Mucosa of rectum (tissue), 2 donors: ENCODE measurements at regions not wholly inside any gene's neighbourhood (a gene's known extent, or its start where the extent isn't known, plus 50 kb on each side); places are given as distances from the start of the nearest gene placed in this dataset.

Experiments
- H3K27ac ChIP-seq, 2 donors: one replicate each; pipeline ENCODE4 v1.7.0; 2013; ENCODE audit warnings: inconsistent platforms in 2 of 2, low read depth in 2 of 2, low read length in 2 of 2
- H3K27me3 ChIP-seq, 2 donors: one replicate each; pipeline ENCODE4 v1.7.0; 2013; ENCODE audit warnings: low read length in 2 of 2; ENCODE audit not compliant: control insufficient read depth in 2 of 2, insufficient read depth in 2 of 2
- H3K36me3 ChIP-seq, 2 donors: one replicate each; pipeline ENCODE4 v1.7.0; 2013; ENCODE audit warnings: low read length in 2 of 2; ENCODE audit not compliant: control insufficient read depth in 2 of 2, insufficient read depth in 2 of 2
- H3K4me1 ChIP-seq, 2 donors: one replicate each; pipeline ENCODE4 v1.7.0; 2013; ENCODE audit warnings: low read length in 2 of 2, mild to moderate bottlenecking in 1 of 2; ENCODE audit not compliant: control insufficient read depth in 2 of 2, insufficient read depth in 2 of 2
- H3K4me3 ChIP-seq, 2 donors: one replicate each; pipeline ENCODE4 v1.7.0; 2013; ENCODE audit warnings: low read length in 2 of 2
- H3K9ac ChIP-seq, 2 donors: one replicate each; pipeline ENCODE4 v1.7.0; 2013; ENCODE audit warnings: low read length in 2 of 2, low read depth in 1 of 2, mild to moderate bottlenecking in 1 of 2
- H3K9me3 ChIP-seq, 2 donors: one replicate each; pipeline ENCODE4 v1.7.0; 2013; ENCODE audit warnings: low read length in 2 of 2; ENCODE audit not compliant: control insufficient read depth in 2 of 2
- donor health status: healthy.
- donor health status: Normal muscosa, but diverticular disease.

DNA sequence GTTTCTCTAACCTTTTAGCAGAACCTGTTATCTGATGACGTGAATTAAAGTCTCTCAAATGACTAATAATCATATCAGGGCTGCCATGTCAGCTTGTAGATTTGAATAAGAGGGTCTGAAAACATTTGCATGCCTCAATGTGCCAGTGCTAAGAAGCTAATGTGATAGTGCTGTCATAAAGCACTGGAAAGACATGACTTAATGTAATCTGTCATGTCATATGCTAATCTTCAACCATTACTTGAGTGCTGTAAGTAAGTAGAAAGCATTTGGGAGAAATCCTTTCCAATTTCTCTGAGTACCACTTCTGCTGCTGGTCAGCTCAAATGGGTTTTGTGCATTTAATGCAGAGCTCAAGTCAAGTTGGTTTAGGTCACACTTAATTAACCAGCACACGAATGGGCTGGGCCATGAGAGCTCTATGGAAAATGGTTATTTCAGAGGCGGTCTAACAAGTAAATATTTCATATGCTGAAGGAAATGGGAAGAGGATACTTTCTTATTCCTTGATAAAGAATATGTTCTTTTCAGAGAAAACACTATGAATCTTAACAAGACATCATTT, 609.2 kb downstream of the LMO4 start:
- H3K9ac ChIP-seq: no peak overlapping the region
- no peaks in the 10 kb centered on the region for H3K36me3 ChIP-seq
- no peaks in the 10 kb centered on the region for H3K27me3 ChIP-seq
- H3K4me1 ChIP-seq: no peaks in the 10 kb centered on the region
- no peak overlapping the region for H3K27ac ChIP-seq
- H3K9me3 ChIP-seq: no peaks in the 10 kb centered on the region
- H3K4me3 ChIP-seq: no peak overlapping the region

DNA sequence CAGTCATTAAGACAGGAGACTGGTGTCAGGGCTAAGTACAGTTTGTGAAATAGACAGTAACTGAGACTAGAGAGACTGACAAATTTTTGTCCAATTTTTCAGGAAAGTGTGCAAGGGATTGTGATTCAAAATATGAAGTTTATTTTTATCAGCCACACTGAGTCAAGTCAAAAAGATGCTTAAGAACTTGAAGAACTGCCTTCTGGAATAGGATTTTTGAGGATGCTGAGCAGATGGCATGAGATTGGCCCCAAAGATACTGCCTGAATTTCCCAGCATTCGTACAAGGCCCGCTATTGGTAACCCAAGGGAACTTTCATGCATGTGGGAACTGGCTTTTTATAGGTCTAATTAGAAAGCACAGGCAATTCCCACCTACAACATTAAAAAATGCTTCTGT, 610.0 kb downstream of the LMO4 start:
- no peaks in the 10 kb centered on the region for H3K27me3 ChIP-seq
- H3K4me1 ChIP-seq: no peaks in the 10 kb centered on the region
- no peak overlapping the region for H3K27ac ChIP-seq
- no peak overlapping the region for H3K4me3 ChIP-seq
- no peak overlapping the region for H3K9ac ChIP-seq
- H3K36me3 ChIP-seq: no peaks in the 10 kb centered on the region
- no peaks in the 10 kb centered on the region for H3K9me3 ChIP-seq

DNA sequence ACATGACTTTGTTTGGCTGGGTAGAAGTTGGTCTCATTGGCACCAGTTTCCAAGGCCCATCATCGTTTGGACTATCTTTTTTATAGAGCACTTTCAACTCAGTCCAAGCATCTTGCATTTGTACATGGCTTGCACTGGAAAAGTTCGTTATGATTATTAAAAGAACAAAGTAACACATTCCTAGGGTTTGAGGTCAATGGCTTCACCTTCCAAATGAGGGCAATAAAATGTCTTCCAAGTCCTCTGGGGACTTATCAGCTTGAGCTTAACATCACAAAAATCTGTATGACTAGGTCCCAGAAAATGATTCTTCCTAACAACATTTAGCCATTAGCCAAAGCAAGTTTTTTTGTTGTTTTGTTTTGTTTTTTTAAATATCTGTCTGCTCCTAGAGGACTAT, 610.8 kb downstream of the LMO4 start:
- Histone ChIP-seq H3K27ac (no peak overlapping the region), H3K27me3 (no peaks in the 10 kb centered on the region), H3K4me1 (no peaks in the 10 kb centered on the region), H3K4me3 (no peak overlapping the region), H3K36me3 (no peaks in the 10 kb centered on the region), H3K9me3 (no peaks in the 10 kb centered on the region), H3K9ac (no peak overlapping the region)

DNA sequence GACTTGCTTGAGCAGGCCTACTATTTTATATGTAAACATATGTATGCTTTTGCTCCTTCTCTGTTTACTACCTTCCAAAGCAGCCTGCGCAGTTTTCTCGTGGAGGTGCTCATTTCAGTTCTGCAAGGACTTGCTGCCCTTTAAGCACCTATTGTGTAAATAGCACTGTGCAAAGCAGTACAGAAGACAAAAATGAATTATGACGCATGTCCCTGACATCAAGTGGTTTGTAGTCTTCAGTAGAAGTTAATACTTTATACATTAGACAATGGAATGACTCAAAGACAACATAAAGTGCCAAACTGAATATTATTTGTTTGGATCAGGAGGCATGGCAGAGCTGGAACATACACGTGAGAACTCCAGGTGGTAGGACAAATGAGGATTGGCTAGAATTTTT, 611.7 kb downstream of the LMO4 start:
- no peak overlapping the region for H3K4me3 ChIP-seq
- no peaks in the 10 kb centered on the region for H3K4me1 ChIP-seq
- no peak overlapping the region for H3K27ac ChIP-seq
- no peaks in the 10 kb centered on the region for H3K27me3 ChIP-seq
- no peaks in the 10 kb centered on the region for H3K9me3 ChIP-seq
- no peak overlapping the region for H3K9ac ChIP-seq
- H3K36me3 ChIP-seq: no peaks in the 10 kb centered on the region

DNA sequence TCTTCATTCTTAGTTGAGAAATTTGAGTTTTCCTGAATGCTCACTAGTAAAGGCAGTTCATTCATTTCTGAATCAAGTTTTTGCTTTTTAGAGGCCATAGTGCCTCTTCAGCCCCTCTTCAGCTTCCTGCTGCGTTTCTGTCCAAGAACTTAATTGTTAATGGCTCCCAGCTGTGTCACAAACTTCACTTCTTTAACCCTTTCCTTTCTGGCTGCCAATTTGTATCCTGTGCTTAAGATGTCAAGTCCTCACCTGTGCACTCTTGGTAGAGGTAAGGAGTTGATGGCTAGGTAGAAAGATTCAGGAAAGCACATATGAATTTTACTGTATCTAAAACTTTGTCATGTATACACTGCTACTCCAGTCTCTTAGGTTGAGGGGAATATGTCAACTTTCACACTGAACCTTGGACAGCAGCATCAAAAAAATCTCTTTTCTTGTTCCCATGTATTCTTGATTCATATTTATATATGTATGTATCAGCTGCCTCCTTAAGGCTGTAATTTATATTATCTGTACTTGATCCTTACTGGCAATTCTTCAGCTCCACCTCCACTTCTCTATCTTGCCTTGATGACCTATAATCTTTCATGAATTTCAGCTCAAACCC, 612.8 kb downstream of the LMO4 start:
- H3K36me3 ChIP-seq: no peaks in the 10 kb centered on the region
- no peak overlapping the region for H3K4me3 ChIP-seq

DNA sequence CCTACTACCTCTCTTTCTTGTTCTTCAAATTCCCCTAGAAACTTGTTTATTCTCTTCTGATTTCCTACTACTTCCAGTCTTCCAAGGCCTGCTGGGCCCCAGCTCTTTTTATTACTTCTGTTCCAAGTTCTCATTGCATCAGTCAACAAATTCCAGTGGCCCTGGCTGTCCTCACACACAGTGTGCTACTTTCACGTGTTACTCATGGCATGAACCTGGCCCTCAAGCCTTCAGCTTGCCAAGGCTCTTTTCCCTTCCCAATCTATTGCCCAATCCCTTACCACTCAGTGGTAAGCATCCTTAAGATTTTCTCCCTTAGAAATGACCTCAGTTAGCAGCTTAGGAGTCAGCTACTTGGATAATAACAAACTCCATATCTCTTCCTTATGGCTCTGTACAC, 613.5 kb downstream of the LMO4 start:
- no peak overlapping the region for H3K4me3 ChIP-seq
- no peaks in the 10 kb centered on the region for H3K4me1 ChIP-seq
- no peak overlapping the region for H3K9ac ChIP-seq
- H3K9me3 ChIP-seq: no peaks in the 10 kb centered on the region
- H3K36me3 ChIP-seq: no peaks in the 10 kb centered on the region
- H3K27me3 ChIP-seq: no peaks in the 10 kb centered on the region
- no peak overlapping the region for H3K27ac ChIP-seq

More for the DNA sequence above, 612.8 kb downstream of the LMO4 start:
- Histone ChIP-seq H3K4me1 (no peaks in the 10 kb centered on the region), H3K9ac (no peak overlapping the region), H3K27me3 (no peaks in the 10 kb centered on the region), H3K9me3 (no peaks in the 10 kb centered on the region), H3K27ac (no peak overlapping the region)

DNA sequence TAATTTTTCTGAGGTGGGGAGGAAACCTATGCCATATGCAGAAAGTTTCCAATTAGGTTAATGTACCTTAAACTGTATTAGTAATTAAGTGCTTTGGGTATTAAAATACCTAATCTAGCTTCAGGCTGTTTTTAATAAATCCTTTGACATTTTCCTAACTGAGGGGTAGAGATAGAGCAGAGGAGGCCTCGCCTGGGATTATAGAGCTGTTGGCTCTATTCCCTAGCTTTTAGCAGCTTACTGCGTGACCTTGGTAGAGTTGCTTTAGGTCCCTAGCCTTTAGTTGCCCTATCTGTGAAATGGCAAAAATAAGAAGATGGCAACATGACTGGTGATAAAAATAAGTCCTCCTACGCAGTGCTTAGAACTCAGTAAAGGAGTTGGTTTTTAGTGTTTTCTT, 621.0 kb downstream of the LMO4 start:
- no peaks in the 10 kb centered on the region for H3K27me3 ChIP-seq
- H3K27ac ChIP-seq: no peak overlapping the region
- no peak overlapping the region for H3K4me3 ChIP-seq
- no peaks in the 10 kb centered on the region for H3K9me3 ChIP-seq
- H3K4me1 ChIP-seq: no peaks in the 10 kb centered on the region
- no peaks in the 10 kb centered on the region for H3K36me3 ChIP-seq
- no peak overlapping the region for H3K9ac ChIP-seq

DNA sequence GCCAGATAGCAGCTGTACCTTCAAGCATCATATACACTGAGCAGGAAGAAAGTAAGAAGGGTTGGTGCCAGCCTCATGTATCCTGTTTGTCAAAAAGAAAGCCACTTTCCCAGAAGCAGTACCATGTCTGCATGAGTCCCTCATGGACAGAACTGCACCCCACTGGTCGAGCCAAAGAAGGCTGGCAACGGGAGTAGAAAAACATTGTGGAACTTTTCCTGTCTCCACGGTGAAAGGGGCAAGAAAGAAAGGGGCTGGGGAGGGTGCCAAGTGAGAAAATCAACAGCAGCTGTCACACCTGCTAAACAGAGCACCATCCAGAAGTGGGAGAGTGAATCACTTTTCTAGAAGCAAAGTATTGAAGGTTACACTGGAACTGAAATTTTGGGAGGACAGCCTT, 621.7 kb downstream of the LMO4 start:
- no peaks in the 10 kb centered on the region for H3K4me1 ChIP-seq
- no peaks in the 10 kb centered on the region for H3K9me3 ChIP-seq
- H3K27ac ChIP-seq: no peak overlapping the region
- no peak overlapping the region for H3K9ac ChIP-seq
- H3K36me3 ChIP-seq: no peaks in the 10 kb centered on the region
- H3K4me3 ChIP-seq: no peak overlapping the region
- H3K27me3 ChIP-seq: no peaks in the 10 kb centered on the region

DNA sequence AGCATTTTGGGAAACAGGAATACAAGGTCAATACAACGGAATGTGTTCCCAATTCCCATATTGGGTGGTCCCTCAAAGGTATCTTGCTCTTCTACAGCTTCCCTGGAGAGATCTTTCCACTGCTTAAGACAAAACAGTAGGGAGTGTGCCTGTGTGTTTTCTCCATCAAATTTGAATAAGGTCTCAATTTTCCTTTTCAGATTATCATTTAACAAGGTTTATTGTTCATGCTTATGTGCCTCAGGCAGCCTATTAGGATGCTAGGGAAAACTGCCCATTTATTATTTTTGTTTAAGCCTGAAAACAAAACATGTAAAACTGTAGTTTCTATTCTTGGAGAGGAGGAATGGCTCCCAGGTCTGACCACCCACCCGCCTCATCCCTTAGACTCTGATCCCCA, 622.7 kb downstream of the LMO4 start:
- Histone ChIP-seq H3K9ac (no peak overlapping the region), H3K36me3 (no peaks in the 10 kb centered on the region), H3K27me3 (no peaks in the 10 kb centered on the region), H3K4me3 (no peak overlapping the region), H3K4me1 (no peaks in the 10 kb centered on the region), H3K9me3 (no peaks in the 10 kb centered on the region), H3K27ac (no peak overlapping the region)

DNA sequence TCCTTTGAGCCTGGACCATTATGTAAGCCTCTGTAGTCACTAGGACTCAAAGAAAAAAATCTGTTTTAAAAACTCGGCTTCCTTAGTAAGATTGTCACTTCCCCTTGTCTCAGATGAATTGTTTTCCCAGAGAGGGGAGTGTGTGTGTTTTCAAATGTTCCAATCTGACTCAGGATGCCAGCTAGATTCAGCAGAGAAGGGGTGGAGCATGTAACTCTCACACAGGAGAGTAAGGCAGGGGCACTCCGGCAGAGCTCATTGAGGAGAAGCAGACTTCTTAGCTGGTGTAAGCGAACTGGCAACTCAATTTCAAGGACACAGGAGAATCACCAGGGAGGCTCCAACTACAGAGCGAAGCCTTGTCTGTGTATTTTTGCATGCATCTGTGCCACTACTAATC, 623.2 kb downstream of the LMO4 start:
- Histone ChIP-seq H3K4me3 (no peak overlapping the region), H3K9ac (no peak overlapping the region), H3K27ac (no peak overlapping the region), H3K4me1 (no peaks in the 10 kb centered on the region), H3K36me3 (no peaks in the 10 kb centered on the region), H3K9me3 (no peaks in the 10 kb centered on the region), H3K27me3 (no peaks in the 10 kb centered on the region)

DNA sequence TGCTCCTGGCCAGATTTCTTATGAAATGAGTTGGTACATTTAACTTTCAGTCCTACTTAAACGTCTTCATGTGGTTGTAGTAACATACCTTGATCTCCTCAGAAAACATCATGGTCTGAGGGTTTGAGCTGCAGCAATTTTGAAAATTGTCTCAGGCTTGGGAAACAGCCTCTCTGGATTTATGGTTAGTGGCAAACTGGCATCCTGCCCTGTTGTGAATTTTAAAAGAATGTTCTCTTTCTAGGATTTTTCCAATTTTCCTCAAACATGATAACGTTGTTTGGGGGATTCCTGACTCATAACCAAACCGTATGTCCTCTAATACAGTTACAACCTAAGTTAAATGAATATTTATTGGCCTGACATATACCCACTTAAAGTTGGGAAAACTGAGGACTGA, 624.4 kb downstream of the LMO4 start:
- no peaks in the 10 kb centered on the region for H3K27me3 ChIP-seq
- H3K9ac ChIP-seq: no peak overlapping the region
- H3K4me3 ChIP-seq: no peak overlapping the region
- no peaks in the 10 kb centered on the region for H3K4me1 ChIP-seq
- H3K27ac ChIP-seq: no peak overlapping the region
- no peaks in the 10 kb centered on the region for H3K9me3 ChIP-seq
- no peaks in the 10 kb centered on the region for H3K36me3 ChIP-seq
